ENCODE measurements at regions not wholly inside any gene's neighbourhood (a gene's known extent, or its start where the extent isn't known, plus 50 kb on each side); places are given as distances from the start of the nearest gene placed in this dataset.
"Not testable (repeated sequence)": the region's sequence is repeated elsewhere in the genome, so short reads cannot be mapped to it uniquely, and the experiment has no call there.

DNA sequence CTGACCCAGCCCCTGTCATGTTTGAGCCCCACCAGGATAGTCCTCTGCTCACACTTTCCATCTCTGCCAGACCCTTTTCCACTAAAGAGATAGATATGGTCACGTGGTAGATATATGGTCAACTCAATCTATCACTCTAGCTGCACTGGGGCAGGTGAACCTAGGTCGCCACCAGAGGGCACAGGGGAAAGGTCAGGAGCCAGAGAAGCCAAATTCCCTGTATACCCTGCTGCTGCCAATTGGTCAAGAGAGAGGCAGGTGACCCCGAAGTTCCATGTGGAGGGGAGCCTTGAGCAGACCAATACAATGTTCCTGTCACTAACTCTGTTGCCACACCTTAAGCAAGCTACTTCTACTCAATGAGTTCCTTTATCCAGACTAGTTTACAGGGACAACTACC is 101.1 kb upstream of the GALNT18 start:
- peaks cover 14% of the 10 kb centered on the region for H3K27me3 Mint-ChIP-seq
- no peak for ATAC-seq
- no peak overlapping the region for H3K4me3 Mint-ChIP-seq
- no peak for DNase-seq
- H3K4me1 Mint-ChIP-seq: no peaks in the 10 kb centered on the region
- no peak overlapping the region for H3K27ac Mint-ChIP-seq
- no peaks in the 10 kb centered on the region for H3K36me3 Mint-ChIP-seq (ENCODE audit: low read depth)
- no peaks in the 10 kb centered on the region for H3K9me3 ChIP-seq (ENCODE audit: control insufficient read depth, low read length, poor library complexity, severe bottlenecking)

DNA sequence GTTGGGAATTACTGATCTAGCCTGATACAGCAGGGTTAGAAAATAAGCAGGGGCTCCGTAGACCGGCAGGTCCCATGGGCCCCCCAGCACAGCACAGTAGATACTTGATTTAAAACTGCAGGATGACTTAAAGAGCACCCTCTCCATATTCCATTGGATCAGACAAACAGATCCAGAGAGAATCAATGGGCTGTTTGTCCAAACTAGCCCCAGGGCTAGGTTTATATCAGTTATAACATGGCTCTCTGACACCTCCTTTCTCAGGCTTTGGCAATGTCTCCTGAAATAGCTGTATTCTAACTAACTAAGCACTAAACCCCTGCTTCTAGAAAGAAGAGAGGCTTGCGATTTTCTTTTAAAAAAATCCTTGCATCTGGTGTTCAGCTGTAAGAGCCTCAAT is 100.4 kb upstream of the GALNT18 start:
- no peak overlapping the region for H3K4me3 Mint-ChIP-seq
- H3K27me3 Mint-ChIP-seq: peaks cover 14% of the 10 kb centered on the region
- DNase-seq (no peak), ATAC-seq (no peak)
- H3K36me3 Mint-ChIP-seq (ENCODE audit: low read depth): no peaks in the 10 kb centered on the region
- no peak overlapping the region for H3K27ac Mint-ChIP-seq
- H3K4me1 Mint-ChIP-seq: no peaks in the 10 kb centered on the region
- peaks cover 3% of the 10 kb centered on the region for H3K9me3 ChIP-seq (ENCODE audit: control insufficient read depth, low read length, poor library complexity, severe bottlenecking)

DNA sequence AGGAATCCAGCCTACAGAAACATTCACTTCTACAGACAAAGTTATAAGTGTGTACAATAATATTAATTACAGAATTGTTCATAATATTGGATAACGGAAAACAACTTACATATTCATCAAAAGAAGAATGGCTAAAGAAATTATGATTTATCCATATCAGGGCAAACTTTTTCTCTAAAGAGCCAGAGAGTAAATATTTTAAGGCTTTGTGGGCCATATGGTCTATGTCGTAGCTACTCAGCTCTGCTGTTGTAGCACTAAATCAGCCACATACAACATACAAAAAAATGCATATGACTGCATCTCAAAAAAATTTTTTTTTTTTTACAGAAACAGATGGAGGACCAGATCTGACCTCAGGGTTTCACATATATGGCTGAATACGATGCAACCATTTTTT is 96.7 kb upstream of the GALNT18 start:
- no peaks in the 10 kb centered on the region for H3K27me3 Mint-ChIP-seq
- no peaks in the 10 kb centered on the region for H3K36me3 Mint-ChIP-seq (ENCODE audit: low read depth)
- H3K9me3 ChIP-seq (ENCODE audit: control insufficient read depth, low read length, poor library complexity, severe bottlenecking): peaks cover 3% of the 10 kb centered on the region
- ATAC-seq: no peak
- no peak overlapping the region for H3K4me3 Mint-ChIP-seq
- no peak for DNase-seq
- no peaks in the 10 kb centered on the region for H3K4me1 Mint-ChIP-seq
- H3K27ac Mint-ChIP-seq: no peak overlapping the region

DNA sequence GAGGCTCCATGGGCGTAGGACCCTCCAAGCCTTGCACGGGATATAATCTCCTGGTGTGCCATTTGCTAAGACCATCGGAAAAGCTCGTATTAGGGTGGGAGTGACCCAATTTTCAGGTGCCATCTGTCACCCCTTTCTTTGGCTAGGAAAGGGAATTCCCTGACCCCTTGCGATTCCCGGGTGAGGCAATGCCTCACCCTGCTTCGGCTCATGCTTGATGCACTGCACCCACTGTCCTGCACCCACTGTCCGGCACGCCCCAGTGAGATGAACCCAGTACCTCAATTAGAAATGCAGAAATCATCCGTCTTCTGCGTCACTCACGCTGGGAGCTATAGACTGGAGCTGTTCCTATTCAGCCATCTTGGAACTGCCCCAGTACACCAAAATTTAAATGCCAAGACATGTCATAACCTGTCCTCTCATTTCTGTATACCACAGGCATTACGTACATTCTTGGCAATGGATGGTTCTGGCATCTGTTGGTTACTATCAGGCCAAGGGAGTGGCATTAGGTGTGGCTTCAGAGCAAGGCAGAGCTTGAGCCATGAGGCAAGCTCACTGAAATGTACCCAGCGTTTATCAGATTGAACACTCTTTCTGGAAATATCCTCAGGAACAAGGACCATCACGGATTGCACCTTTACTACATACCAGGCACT is 95.4 kb upstream of the GALNT18 start:
- DNase-seq (no peak), ATAC-seq (no peak)
- H3K4me3 Mint-ChIP-seq: no peak overlapping the region
- peaks cover 3% of the 10 kb centered on the region for H3K9me3 ChIP-seq (ENCODE audit: control insufficient read depth, low read length, poor library complexity, severe bottlenecking)
- H3K4me1 Mint-ChIP-seq: no peaks in the 10 kb centered on the region
- no peaks in the 10 kb centered on the region for H3K36me3 Mint-ChIP-seq (ENCODE audit: low read depth)
- no peaks in the 10 kb centered on the region for H3K27me3 Mint-ChIP-seq
- H3K27ac Mint-ChIP-seq: no peak overlapping the region

DNA sequence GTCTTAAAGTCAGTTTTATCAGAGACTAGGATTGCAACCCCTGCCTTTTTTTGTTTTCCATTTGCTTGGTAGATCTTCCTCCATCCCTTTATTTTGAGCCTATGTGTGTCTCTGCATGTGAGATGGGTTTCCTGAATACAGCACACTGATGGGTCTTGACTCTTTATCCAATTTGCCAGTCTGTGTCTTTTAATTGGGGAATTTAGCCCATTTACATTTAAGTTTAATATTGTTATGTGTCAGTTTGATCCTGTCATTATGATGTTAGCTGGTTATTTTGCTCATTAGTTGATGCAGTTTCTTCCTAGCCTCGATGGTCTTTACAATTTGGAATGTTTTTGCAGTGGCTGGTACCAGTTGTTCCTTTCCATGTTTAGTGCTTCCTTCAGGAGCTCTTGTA is 93.3 kb upstream of the GALNT18 start:
- not testable (repeated sequence) for ATAC-seq; H3K36me3 Mint-ChIP-seq (ENCODE audit: low read depth)

DNA sequence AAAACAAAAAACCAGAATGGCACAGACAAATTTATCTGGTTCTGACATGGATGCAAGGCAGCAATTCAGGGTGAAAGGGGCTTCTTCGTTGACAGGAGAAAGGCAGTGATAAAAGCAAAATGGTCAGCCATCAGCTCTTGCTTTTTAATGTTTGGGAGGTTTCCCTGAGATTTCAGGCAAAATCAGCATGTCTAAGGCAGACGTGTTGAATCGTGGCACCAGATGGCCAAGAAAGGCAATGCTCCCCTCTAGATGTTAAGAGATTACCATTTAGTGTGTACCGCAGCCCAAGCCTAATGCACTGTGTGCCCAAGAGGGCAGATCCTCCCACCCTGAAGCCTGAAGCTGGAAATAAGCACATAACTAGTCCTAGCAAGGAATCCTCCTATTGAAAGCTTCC is 88.8 kb upstream of the GALNT18 start:
- Mint-ChIP-seq H3K4me1 (peaks cover 3% of the 10 kb centered on the region), H3K27me3 (peaks cover 16% of the 10 kb centered on the region), H3K4me3 (no peak overlapping the region), H3K36me3 (ENCODE audit: low read depth) (no peaks in the 10 kb centered on the region), H3K27ac (no peak overlapping the region)
- no peaks in the 10 kb centered on the region for H3K9me3 ChIP-seq (ENCODE audit: control insufficient read depth, low read length, poor library complexity, severe bottlenecking)
- ATAC-seq: no peak
- no peak for DNase-seq

More for the DNA sequence above, 93.3 kb upstream of the GALNT18 start:
- not testable (repeated sequence) for H3K9me3 ChIP-seq (ENCODE audit: control insufficient read depth, low read length, poor library complexity, severe bottlenecking); H3K27ac Mint-ChIP-seq; H3K4me3 Mint-ChIP-seq; DNase-seq; H3K4me1 Mint-ChIP-seq; H3K27me3 Mint-ChIP-seq

DNA sequence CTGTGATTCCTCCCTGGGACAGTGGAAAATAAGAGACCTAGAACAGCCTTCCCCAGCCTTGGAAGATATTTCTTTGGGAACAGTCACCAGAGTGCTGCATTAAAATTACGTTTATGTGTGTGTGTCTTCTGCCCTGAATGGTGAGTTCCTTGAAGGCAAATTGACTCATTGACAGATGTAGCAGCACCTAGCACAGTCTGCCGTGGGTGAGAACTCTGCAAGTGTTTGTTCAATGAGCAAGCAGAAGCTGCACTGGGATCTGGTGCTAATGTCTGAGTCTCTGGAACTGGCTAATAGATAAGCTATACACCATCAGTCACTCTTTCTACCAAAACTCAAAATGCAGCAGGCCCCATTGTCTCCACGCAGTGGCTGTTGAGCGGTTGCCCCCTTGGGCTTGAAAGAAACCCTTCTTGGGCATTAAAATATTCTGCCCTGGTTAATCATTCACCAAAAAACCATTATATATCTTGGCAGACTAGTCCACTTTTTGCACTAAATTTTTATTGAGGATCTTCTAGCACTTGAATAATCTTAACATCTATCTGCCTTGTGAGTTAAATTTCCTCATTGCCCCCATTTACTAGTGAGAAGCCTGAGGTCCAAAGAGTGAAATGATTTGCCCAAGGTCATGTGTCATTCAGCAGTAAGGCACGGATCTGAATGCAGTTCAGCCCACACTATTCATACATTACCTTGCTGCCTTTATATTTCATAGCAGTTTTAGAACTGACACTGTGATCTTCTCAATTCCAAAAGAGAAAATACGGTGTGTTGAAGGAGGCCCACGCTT is 87.8 kb upstream of the GALNT18 start:
- no peaks in the 10 kb centered on the region for H3K9me3 ChIP-seq (ENCODE audit: control insufficient read depth, low read length, poor library complexity, severe bottlenecking)
- peaks cover 19% of the 10 kb centered on the region for H3K27me3 Mint-ChIP-seq
- H3K4me3 Mint-ChIP-seq: no peak overlapping the region
- ATAC-seq (no peak), DNase-seq (no peak)
- no peak overlapping the region for H3K27ac Mint-ChIP-seq
- H3K36me3 Mint-ChIP-seq (ENCODE audit: low read depth): no peaks in the 10 kb centered on the region
- peaks cover 3% of the 10 kb centered on the region for H3K4me1 Mint-ChIP-seq

DNA sequence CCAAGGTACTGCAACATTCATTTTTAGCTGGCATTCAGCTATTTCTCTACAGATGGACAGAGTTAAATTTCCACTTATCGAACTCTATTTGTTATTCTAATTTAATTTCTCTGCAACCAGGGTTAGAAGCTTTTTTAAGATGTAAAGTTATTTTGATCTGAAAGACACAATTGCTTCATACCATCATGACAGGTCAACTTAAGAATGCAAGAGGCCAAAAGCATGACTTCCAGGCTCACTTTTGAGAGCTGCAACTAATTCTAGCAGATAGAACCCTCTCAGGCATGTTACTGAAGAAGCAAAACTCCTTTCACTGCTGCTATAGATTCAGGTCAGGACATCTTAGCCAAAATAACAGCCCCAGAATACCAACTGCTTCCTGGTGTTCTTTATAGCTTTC is 86.5 kb upstream of the GALNT18 start:
- H3K27ac Mint-ChIP-seq: no peak overlapping the region
- no peaks in the 10 kb centered on the region for H3K9me3 ChIP-seq (ENCODE audit: control insufficient read depth, low read length, poor library complexity, severe bottlenecking)
- peaks cover 31% of the 10 kb centered on the region for H3K27me3 Mint-ChIP-seq
- ATAC-seq (no peak), DNase-seq (no peak)
- no peaks in the 10 kb centered on the region for H3K36me3 Mint-ChIP-seq (ENCODE audit: low read depth)
- H3K4me1 Mint-ChIP-seq: peaks cover 4% of the 10 kb centered on the region
- H3K4me3 Mint-ChIP-seq: no peak overlapping the region

DNA sequence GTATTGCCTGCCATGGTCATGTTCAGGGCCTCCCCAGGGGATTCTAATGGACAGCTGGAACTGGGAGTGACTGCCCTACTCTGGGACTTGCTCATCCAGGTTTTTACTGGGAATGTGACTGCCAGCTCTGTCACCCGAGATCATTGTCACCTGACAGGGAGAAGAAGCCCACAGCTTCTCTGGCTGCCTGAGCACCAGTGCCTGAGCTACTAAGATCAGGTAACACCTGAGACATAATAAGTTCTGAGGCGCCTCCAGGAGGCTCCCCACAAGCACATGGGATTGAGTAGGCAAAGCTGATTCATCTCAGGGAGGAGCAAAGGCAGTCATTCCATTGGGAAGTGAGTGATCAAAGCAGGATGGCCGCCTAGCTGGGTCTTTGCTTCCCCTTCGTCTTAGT is 84.2 kb upstream of the GALNT18 start:
- H3K9me3 ChIP-seq (ENCODE audit: control insufficient read depth, low read length, poor library complexity, severe bottlenecking): no peaks in the 10 kb centered on the region
- Mint-ChIP-seq H3K27ac (no peak overlapping the region), H3K4me3 (no peak overlapping the region), H3K36me3 (ENCODE audit: low read depth) (no peaks in the 10 kb centered on the region), H3K27me3 (peaks cover 32% of the 10 kb centered on the region), H3K4me1 (peaks cover 4% of the 10 kb centered on the region)
- ATAC-seq (no peak), DNase-seq (no peak)

DNA sequence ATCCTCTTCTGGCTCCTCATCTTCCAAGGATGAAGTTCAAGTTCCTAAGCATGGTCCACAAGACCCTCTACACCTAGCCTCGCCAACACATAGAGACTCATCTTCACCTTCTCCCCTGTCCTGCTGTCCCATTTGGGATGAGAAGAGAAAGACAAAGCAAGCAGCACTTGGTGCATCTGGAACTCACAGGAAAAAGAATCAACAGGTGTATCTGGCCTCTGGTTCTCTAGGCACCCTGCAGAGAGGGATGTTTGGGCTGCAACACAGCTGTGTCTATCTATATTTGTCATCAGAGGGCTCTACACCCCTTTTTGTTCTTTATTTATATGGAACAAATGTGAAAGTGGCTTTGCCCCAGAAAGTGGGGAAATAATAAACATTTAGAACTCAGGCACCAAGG is 82.1 kb upstream of the GALNT18 start:
- H3K27me3 Mint-ChIP-seq: peaks cover 32% of the 10 kb centered on the region
- no peak for ATAC-seq
- peaks cover 4% of the 10 kb centered on the region for H3K4me1 Mint-ChIP-seq
- DNase-seq: no peak
- H3K27ac Mint-ChIP-seq: no peak overlapping the region
- no peak overlapping the region for H3K4me3 Mint-ChIP-seq
- no peaks in the 10 kb centered on the region for H3K9me3 ChIP-seq (ENCODE audit: control insufficient read depth, low read length, poor library complexity, severe bottlenecking)
- H3K36me3 Mint-ChIP-seq (ENCODE audit: low read depth): no peaks in the 10 kb centered on the region

DNA sequence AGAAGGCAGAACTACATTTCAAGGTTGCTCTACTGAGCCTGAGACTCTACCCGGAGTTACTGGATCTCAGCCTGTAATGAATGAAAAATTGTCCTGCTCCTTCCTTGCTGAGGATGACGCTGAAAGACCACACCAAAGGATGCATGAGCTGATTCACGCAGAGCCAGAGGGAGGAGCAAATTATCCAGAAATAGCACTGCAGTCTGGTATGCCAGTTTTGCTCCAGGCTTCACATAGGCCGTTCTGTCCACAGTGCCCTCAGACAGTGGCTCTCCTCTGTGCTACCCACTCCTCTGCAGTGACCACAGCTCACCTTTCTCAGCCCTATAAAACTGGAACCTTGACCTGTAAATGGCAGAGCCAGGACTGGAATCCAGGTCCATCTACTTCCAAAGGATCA is 79.3 kb upstream of the GALNT18 start:
- no peaks in the 10 kb centered on the region for H3K9me3 ChIP-seq (ENCODE audit: control insufficient read depth, low read length, poor library complexity, severe bottlenecking)
- no peak for DNase-seq
- Mint-ChIP-seq H3K4me3 (no peak overlapping the region), H3K27ac (no peak overlapping the region), H3K36me3 (ENCODE audit: low read depth) (no peaks in the 10 kb centered on the region), H3K27me3 (peaks cover 16% of the 10 kb centered on the region), H3K4me1 (peaks cover 2% of the 10 kb centered on the region)
- no peak for ATAC-seq

DNA sequence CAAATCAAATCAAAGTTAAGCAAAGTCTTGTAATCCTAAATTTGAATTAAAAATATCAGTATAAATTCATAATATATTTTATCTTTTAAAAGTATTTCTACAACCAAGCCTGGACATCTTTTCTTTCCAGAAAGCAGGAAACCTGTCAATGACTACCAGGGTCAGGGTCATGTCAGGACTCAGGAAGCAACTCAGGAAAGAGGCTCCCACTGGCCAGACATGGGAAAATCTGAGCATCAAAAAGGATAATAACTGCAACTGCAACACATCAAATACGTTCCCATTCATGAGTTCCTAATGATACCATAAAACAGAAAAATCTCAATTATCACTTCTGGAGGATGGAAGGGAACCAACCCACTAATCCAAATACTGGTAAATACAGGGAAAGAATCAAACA is 76.0 kb upstream of the GALNT18 start:
- ATAC-seq (no peak), DNase-seq (no peak)
- Mint-ChIP-seq H3K36me3 (ENCODE audit: low read depth) (no peaks in the 10 kb centered on the region), H3K4me3 (no peak overlapping the region), H3K27ac (no peak overlapping the region), H3K27me3 (no peaks in the 10 kb centered on the region), H3K4me1 (no peaks in the 10 kb centered on the region)
- no peaks in the 10 kb centered on the region for H3K9me3 ChIP-seq (ENCODE audit: control insufficient read depth, low read length, poor library complexity, severe bottlenecking)

DNA sequence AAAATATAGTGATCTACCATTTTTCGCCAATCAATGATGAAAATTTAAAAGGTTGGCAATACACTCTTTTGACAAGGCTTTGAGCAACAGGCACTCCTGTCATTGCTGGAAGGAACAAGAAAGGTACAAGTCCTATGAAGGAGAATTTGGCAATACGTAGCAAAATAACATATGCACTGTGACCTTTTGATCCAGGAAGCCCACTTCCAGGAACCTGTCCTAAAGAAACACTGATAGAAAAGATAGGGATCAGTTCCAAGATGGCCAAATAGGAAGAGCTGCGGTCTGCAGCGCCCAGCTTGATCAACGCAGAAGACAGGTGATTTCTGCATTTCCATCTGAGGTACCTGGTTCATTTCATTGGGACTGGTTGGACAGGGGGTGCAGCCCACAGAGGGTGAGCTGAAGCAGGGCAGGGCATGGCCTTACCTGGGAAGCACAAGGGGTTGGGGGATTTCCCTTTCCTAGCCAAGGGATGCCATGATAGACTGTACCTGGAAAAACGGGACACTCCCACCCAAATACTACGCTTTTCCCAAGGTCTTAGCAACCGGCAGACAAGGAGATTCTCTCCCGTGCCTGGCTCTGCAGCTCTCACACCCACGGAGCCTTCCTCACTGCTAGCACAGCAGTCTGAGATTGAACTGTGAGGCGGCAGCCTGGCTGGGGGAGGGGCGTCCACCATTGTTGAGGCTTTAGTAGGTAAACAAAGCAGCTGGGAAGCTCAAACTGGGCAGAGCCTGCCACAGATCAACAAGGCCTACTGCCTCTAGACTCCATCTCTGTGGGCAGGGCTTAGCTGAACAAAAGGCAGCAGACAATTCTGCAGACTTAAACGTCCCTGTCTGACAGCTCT is 69.7 kb upstream of the GALNT18 start:
- no peaks in the 10 kb centered on the region for H3K9me3 ChIP-seq (ENCODE audit: control insufficient read depth, low read length, poor library complexity, severe bottlenecking)
- Mint-ChIP-seq H3K4me3 (no peak overlapping the region), H3K27me3 (peaks cover 28% of the 10 kb centered on the region), H3K27ac (no peak overlapping the region), H3K36me3 (ENCODE audit: low read depth) (no peaks in the 10 kb centered on the region), H3K4me1 (no peaks in the 10 kb centered on the region)
- no peak for DNase-seq
- ATAC-seq: no peak

Measured in T-helper 17 cell (primary cell).